GM19025 (cell line): ENCODE measurements at regions not wholly inside any gene's neighbourhood (a gene's known extent, or its start where the extent isn't known, plus 50 kb on each side); places are given as distances from the start of the nearest gene placed in this dataset.
"Not testable (repeated sequence)": the region's sequence is repeated elsewhere in the genome, so short reads cannot be mapped to it uniquely, and the experiment has no call there.

Source experiments
- ATAC-seq: cut with Tn5 transposase; IDR thresholded peaks from one replicate; pipeline ENCODE4 v1.9.1; 2021; ENCODE audit warnings: mild to moderate bottlenecking, low read depth, moderate library complexity; ENCODE audit not compliant: unreplicated experiment

GRCh38 chr16:18263046-18263445, 73.5 kb downstream of the NPIPA8 start:
- not testable (repeated sequence) for ATAC-seq

- not testable (repeated sequence) for ATAC-seq
These were observed 74.7 kb downstream of the NPIPA8 start for GRCh38 chr16:18261848-18262247.

- not testable (repeated sequence) for ATAC-seq
These were observed 76.9 kb downstream of the NPIPA8 start for GRCh38 chr16:18259496-18260176.

- ATAC-seq: not testable (repeated sequence)
These were observed 83.6 kb downstream of the NPIPA8 start for GRCh38 chr16:18252943-18253342.

GRCh38 chr16:18230505-18230904, 106.0 kb downstream of the NPIPA8 start:
- not testable (repeated sequence) for ATAC-seq

- ATAC-seq: not testable (repeated sequence)
These were observed 114.2 kb downstream of the NPIPA8 start for GRCh38 chr16:18222054-18223009.

- not testable (repeated sequence) for ATAC-seq
These were observed 118.8 kb downstream of the NPIPA8 start for GRCh38 chr16:18217741-18218140.

- not testable (repeated sequence) for ATAC-seq
These were observed 119.7 kb downstream of the NPIPA8 start for GRCh38 chr16:18216814-18217213.

GRCh38 chr16:18213810-18214209, 122.7 kb downstream of the NPIPA8 start:
- not testable (repeated sequence) for ATAC-seq

- not testable (repeated sequence) for ATAC-seq
These were observed 125.0 kb downstream of the NPIPA8 start for GRCh38 chr16:18211505-18211904.

GRCh38 chr16:18204786-18205185, 131.8 kb downstream of the NPIPA8 start:
- ATAC-seq: not testable (repeated sequence)

- not testable (repeated sequence) for ATAC-seq
These were observed 132.2 kb downstream of the NPIPA8 start for GRCh38 chr16:18204309-18204708.

- ATAC-seq: not testable (repeated sequence)
These were observed 135.0 kb downstream of the NPIPA8 start for GRCh38 chr16:18201511-18201910.

- ATAC-seq: not testable (repeated sequence)
These were observed 144.1 kb downstream of the NPIPA8 start for GRCh38 chr16:18192389-18192788.

- ATAC-seq: not testable (repeated sequence)
These were observed 146.4 kb downstream of the NPIPA8 start for GRCh38 chr16:18190179-18190578.

GRCh38 chr16:18184755-18185154, 151.8 kb downstream of the NPIPA8 start:
- ATAC-seq: not testable (repeated sequence)

GRCh38 chr16:18181028-18181427, 155.5 kb downstream of the NPIPA8 start:
- ATAC-seq: not testable (repeated sequence)

- ATAC-seq: not testable (repeated sequence)
These were observed 162.5 kb downstream of the NPIPA8 start for GRCh38 chr16:18173945-18174497.

- ATAC-seq: not testable (repeated sequence)
These were observed 174.2 kb downstream of the NPIPA8 start for GRCh38 chr16:18162293-18162692.

- not testable (repeated sequence) for ATAC-seq
These were observed 175.3 kb downstream of the NPIPA8 start for GRCh38 chr16:18161224-18161623.

- not testable (repeated sequence) for ATAC-seq
These were observed 177.4 kb downstream of the NPIPA8 start for GRCh38 chr16:18159185-18159584.
